CD4-positive, alpha-beta T cell (primary cell): ENCODE measurements at regions not wholly inside any gene's neighbourhood (a gene's known extent, or its start where the extent isn't known, plus 50 kb on each side); places are given as distances from the start of the nearest gene placed in this dataset.

Experiments
- ATAC-seq: fragments of 200-7000 bp; cut with Tn5 transposase; one replicate; pipeline ENCODE4 v1.10.0; 2022; ENCODE audit warnings: mild to moderate bottlenecking; ENCODE audit not compliant: poor library complexity
- CTCF ChIA-PET: fragments of 350-600 bp; sonication (Branson Sonifier 250); formaldehyde crosslinking; loops from one replicate; lab custom pipeline; 2021; ENCODE audit warnings: antibody characterized with exemption, inconsistent platforms; lab: Charles Lee
- POLR2A ChIA-PET: fragments of 350-600 bp; sonication (Branson Sonifier 250); formaldehyde crosslinking; loops from one replicate; lab custom pipeline; 2021; ENCODE audit warnings: antibody characterized with exemption, inconsistent platforms; lab: Charles Lee
- DNase-seq, 14 experiments: peaks; one replicate each; pipeline ENCODE4 v3.0.0-alpha.2; 2013 to 2020; ENCODE audit warnings: mixed read lengths in 2 of 14
- H3K27ac ChIP-seq, 2 donors: one replicate each; pipeline versions ENCODE4 v1.5.1 to v1.7.0; 2013; ENCODE audit warnings: low read length in 2 of 2, low read depth in 1 of 2, mild to moderate bottlenecking in 1 of 2
- H3K27me3 ChIP-seq, 2 experiments: 1 replicate in 1 of 2; 2 replicates in 1 of 2; pipeline versions ENCODE4 v1.6.1 to v1.7.0; 2013; ENCODE audit warnings: low read length in 2 of 2, control low read depth in 1 of 2, mild to moderate bottlenecking in 1 of 2, moderate library complexity in 1 of 2; ENCODE audit not compliant: insufficient read depth in 2 of 2, control insufficient read depth in 1 of 2
- H3K36me3 ChIP-seq: one replicate; pipeline ENCODE4 v1.6.1; 2013; ENCODE audit warnings: low read length, control low read depth; ENCODE audit not compliant: insufficient read depth
- H3K4me1 ChIP-seq: one replicate; pipeline ENCODE4 v1.6.1; 2013; ENCODE audit warnings: low read length, control low read depth; ENCODE audit not compliant: insufficient read depth
- H3K4me3 ChIP-seq: one replicate; pipeline ENCODE4 v1.5.1; 2013; ENCODE audit warnings: mild to moderate bottlenecking, low read length, moderate library complexity
- H3K9me3 ChIP-seq, 2 experiments: 1 replicate in 1 of 2; 2 replicates in 1 of 2; pipeline versions ENCODE4 v1.6.1 to v1.7.0; 2013; ENCODE audit warnings: low read length in 2 of 2, mild to moderate bottlenecking in 2 of 2, control low read depth in 1 of 2, moderate library complexity in 1 of 2; ENCODE audit not compliant: control insufficient read depth in 1 of 2, insufficient read depth in 1 of 2
- H3K27ac Mint-ChIP-seq: one replicate; pipeline ENCODE4 v1.8.0; 2020; ENCODE audit warnings: mixed read lengths
- H3K27me3 Mint-ChIP-seq: one replicate; pipeline ENCODE4 v1.8.0; 2021; ENCODE audit warnings: mixed read lengths
- H3K36me3 Mint-ChIP-seq: one replicate; pipeline ENCODE4 v1.8.0; 2021; ENCODE audit warnings: low read depth, mixed read lengths
- H3K4me1 Mint-ChIP-seq: one replicate; pipeline ENCODE4 v1.8.0; 2021; ENCODE audit warnings: low read depth, mixed read lengths
- H3K4me3 Mint-ChIP-seq: one replicate; pipeline ENCODE4 v1.8.0; 2020; ENCODE audit warnings: mild to moderate bottlenecking, mixed read lengths
- H3K9me3 Mint-ChIP-seq: one replicate; pipeline ENCODE4 v1.8.0; 2020; ENCODE audit warnings: mixed read lengths
- intact Hi-C, 2 experiments: fragments of 100-400 bp; cut with DNase I in 1 of 2; cut with micrococcal nuclease in 1 of 2; formaldehyde crosslinking; loops; one replicate each; pipeline versions ENCODE4 v1.15.1 to v1.9.0; 2023 to 2025; cut with DNase I, micrococcal nuclease
- TF ChIP-seq, protein P1 (sequence below): fragments of 200-600 bp; IDR thresholded peaks from one replicate; pipeline ENCODE4 v1.8.0; 2022; ENCODE audit warnings: antibody characterized with exemption, mild to moderate bottlenecking

DNA sequence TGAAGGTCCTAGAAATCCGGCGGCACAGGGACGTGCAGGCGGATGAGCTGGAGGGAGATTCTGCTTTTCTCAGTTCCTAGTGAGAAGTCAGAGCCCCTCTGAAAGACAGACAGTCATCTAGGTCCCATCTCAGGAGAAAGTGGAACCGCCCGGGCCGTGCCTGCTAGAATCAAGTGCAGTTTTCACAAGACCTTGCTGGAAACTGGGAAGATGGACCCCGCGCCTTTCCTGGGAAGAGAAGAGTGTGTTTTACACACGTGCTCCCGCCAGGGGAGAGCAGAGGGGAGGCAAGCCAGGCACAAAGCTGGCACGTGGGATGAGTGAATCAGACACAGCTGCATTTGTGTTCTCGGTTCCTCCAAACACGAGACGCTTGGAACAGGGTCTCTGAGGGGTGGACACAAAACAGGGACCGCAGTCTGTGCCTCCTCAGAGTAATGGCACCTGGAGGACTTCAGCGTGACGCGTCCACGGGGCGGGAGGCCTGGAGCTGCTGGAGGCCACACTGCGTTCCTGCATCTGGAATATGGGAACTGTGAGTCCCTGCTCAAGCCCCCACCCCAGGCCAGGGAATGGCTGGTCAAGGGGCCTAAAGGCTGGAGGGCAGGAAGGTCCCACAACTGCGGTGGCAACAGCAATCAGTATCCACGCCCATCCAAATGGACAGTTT, 218.3 kb downstream of the BRD1 start:
- Mint-ChIP-seq H3K27me3 (no peaks in the 10 kb centered on the region), H3K4me3 (no peak overlapping the region), H3K36me3 (peaks cover 63% of the 10 kb centered on the region), H3K9me3 (peaks cover 11% of the 10 kb centered on the region), H3K27ac (no peak overlapping the region), H3K4me1 (no peaks in the 10 kb centered on the region)
- ATAC-seq = no peak
- Histone ChIP-seq H3K4me1 (no peaks in the 10 kb centered on the region), H3K36me3 (no peaks in the 10 kb centered on the region), H3K27ac (no peak overlapping the region), H3K4me3 (no peak overlapping the region), H3K9me3 (peaks cover 18 to 42% of the 10 kb centered on the region in 2 experiments), H3K27me3 (no peaks in the 10 kb centered on the region)
- intact Hi-C loops = no loop called here
- POLR2A ChIA-PET = no interaction called here
- CTCF ChIA-PET = no interaction called here
- TF ChIP-seq, protein P1, sequence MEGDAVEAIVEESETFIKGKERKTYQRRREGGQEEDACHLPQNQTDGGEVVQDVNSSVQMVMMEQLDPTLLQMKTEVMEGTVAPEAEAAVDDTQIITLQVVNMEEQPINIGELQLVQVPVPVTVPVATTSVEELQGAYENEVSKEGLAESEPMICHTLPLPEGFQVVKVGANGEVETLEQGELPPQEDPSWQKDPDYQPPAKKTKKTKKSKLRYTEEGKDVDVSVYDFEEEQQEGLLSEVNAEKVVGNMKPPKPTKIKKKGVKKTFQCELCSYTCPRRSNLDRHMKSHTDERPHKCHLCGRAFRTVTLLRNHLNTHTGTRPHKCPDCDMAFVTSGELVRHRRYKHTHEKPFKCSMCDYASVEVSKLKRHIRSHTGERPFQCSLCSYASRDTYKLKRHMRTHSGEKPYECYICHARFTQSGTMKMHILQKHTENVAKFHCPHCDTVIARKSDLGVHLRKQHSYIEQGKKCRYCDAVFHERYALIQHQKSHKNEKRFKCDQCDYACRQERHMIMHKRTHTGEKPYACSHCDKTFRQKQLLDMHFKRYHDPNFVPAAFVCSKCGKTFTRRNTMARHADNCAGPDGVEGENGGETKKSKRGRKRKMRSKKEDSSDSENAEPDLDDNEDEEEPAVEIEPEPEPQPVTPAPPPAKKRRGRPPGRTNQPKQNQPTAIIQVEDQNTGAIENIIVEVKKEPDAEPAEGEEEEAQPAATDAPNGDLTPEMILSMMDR = no peak
- DNase-seq = no peak

GRCh38 chr22:49608660-49609059, 219.0 kb downstream of the BRD1 start:
- intact Hi-C loops = no loop called here

GRCh38 chr22:49608228-49608627, 219.4 kb downstream of the BRD1 start:
- POLR2A ChIA-PET = no interaction called here
- H3K4me1 Mint-ChIP-seq = no peaks in the 10 kb centered on the region
- H3K4me3 Mint-ChIP-seq = no peak overlapping the region

More at GRCh38 chr22:49608660-49609059, 219.0 kb downstream of the BRD1 start:
- TF ChIP-seq, protein P1 = no peak
- no peaks in the 10 kb centered on the region for H3K4me1 Mint-ChIP-seq
- no peak for DNase-seq
- Histone ChIP-seq H3K27me3 (no peaks in the 10 kb centered on the region), H3K4me3 (no peak overlapping the region), H3K4me1 (no peaks in the 10 kb centered on the region), H3K9me3 (peaks cover 19 to 37% of the 10 kb centered on the region in 2 experiments), H3K36me3 (peaks cover under 1% of the 10 kb centered on the region), H3K27ac (no peak overlapping the region)
- ATAC-seq = no peak
- ChIA-PET POLR2A (no interaction called here), CTCF (no interaction called here)
- H3K27ac Mint-ChIP-seq = no peak overlapping the region
- H3K36me3 Mint-ChIP-seq = peaks cover 70% of the 10 kb centered on the region
- H3K4me3 Mint-ChIP-seq = no peak overlapping the region
- peaks cover 14% of the 10 kb centered on the region for H3K9me3 Mint-ChIP-seq
- no peaks in the 10 kb centered on the region for H3K27me3 Mint-ChIP-seq

More at GRCh38 chr22:49608228-49608627, 219.4 kb downstream of the BRD1 start:
- Histone ChIP-seq H3K36me3 (peaks cover 5% of the 10 kb centered on the region), H3K4me1 (no peaks in the 10 kb centered on the region), H3K27me3 (no peaks in the 10 kb centered on the region), H3K4me3 (no peak overlapping the region), H3K9me3 (peaks cover 19 to 39% of the 10 kb centered on the region in 2 experiments), H3K27ac (no peak overlapping the region)
- Mint-ChIP-seq H3K27ac (no peak overlapping the region), H3K36me3 (peaks cover 70% of the 10 kb centered on the region), H3K27me3 (no peaks in the 10 kb centered on the region), H3K9me3 (peaks cover 14% of the 10 kb centered on the region)
- ATAC-seq (no peak), DNase-seq (no peak)
- TF ChIP-seq, protein P1 = no peak
- intact Hi-C loops = no loop called here
- CTCF ChIA-PET = no interaction called here
